ENCODE measurements at regions not wholly inside any gene's neighbourhood (a gene's known extent, or its start where the extent isn't known, plus 50 kb on each side); places are given as distances from the start of the nearest gene placed in this dataset.

GRCh38 chr21:17671733-17672132 lies 59.0 kb upstream of the BTG3 start:
- no peaks in the 10 kb centered on the region for H3K36me3 ChIP-seq
- H3K27me3 ChIP-seq (replicated peaks; ENCODE audit: insufficient read depth) = no peaks in the 10 kb centered on the region
- H3K27ac ChIP-seq = no peak overlapping the region
- H3K9me3 ChIP-seq = no peaks in the 10 kb centered on the region
- ATAC-seq (ENCODE audit: insufficient number of reproducible peaks, low FRiP score, low read depth) (no peak), DNase-seq (ENCODE audit: low spot score) (no peak)
- TF ChIP-seq CTCF (IDR thresholded peaks at IDR 0.05) = no peak
- H3K4me1 ChIP-seq (ENCODE audit: control insufficient read depth in 1 of 2, low read depth in 2 of 2) = no peaks in the 10 kb centered on the region
- H3K4me3 ChIP-seq = no peak overlapping the region

DNA sequence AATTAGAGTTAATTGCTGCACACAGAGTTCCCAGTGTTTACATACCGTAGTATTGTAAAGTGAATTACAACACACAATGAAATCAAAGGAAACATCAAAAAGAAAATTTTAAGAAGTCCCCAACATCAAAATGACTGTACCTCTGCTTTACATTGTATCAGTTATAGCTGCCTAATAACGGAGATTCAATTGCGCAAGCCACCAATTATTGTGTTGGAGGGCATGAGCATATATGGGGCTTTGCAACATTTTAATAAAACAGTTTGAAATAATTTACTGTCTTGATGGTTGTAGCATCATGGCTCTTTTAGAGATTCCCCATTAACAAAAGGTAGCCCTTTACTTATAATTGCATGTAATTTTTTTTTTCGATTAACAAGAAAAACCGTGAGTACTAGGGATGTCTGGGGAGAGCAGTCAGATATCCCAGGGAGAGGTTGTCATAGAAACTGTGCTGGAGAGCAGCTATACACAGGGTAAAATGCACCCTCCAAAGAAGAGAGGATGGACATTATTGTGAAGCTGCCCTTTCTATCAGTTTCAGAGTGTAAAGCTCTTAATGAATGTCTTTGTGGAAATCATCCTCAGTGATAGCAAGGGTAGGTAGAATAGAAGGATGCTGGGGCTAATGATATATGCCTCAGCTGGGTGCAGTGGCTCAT lies 55.9 kb upstream of the BTG3 start:
- H3K36me3 ChIP-seq = no peaks in the 10 kb centered on the region
- H3K4me1 ChIP-seq (ENCODE audit: control insufficient read depth in 1 of 2, low read depth in 2 of 2) = no peaks in the 10 kb centered on the region
- DNase-seq (ENCODE audit: low spot score) = no peak
- H3K4me3 ChIP-seq = no peak overlapping the region
- no peaks in the 10 kb centered on the region for H3K9me3 ChIP-seq
- no peak for TF ChIP-seq CTCF (IDR thresholded peaks at IDR 0.05)
- ATAC-seq (ENCODE audit: insufficient number of reproducible peaks, low FRiP score, low read depth) = no peak
- H3K27ac ChIP-seq = no peak overlapping the region
- H3K27me3 ChIP-seq (replicated peaks; ENCODE audit: insufficient read depth) = no peaks in the 10 kb centered on the region

GRCh38 chr21:17667256-17667655 lies 54.6 kb upstream of the BTG3 start:
- no peak for TF ChIP-seq CTCF (IDR thresholded peaks at IDR 0.05)
- H3K9me3 ChIP-seq = no peaks in the 10 kb centered on the region
- H3K27ac ChIP-seq = no peak overlapping the region
- DNase-seq (ENCODE audit: low spot score) (no peak), ATAC-seq (ENCODE audit: insufficient number of reproducible peaks, low FRiP score, low read depth) (no peak)
- no peaks in the 10 kb centered on the region for H3K4me1 ChIP-seq (ENCODE audit: control insufficient read depth in 1 of 2, low read depth in 2 of 2)
- H3K4me3 ChIP-seq = no peak overlapping the region
- H3K36me3 ChIP-seq = no peaks in the 10 kb centered on the region
- no peaks in the 10 kb centered on the region for H3K27me3 ChIP-seq (replicated peaks; ENCODE audit: insufficient read depth)

All from thoracic aorta (tissue), 2 donors.